GM10248 (cell line): ENCODE measurements at regions not wholly inside any gene's neighbourhood (a gene's known extent, or its start where the extent isn't known, plus 50 kb on each side); places are given as distances from the start of the nearest gene placed in this dataset.

Experiments used
- CTCF ChIA-PET: fragments of 300-600 bp; sonication (Branson Sonifier 250); formaldehyde crosslinking; extraction: SDS; loops from one replicate; lab custom pipeline; 2021; ENCODE audit warnings: antibody characterized with exemption; lab: Yijun Ruan, JAX
- POLR2A ChIA-PET: fragments of 350-650 bp; sonication (Branson Sonifier 250); formaldehyde crosslinking; extraction: SDS; loops from one replicate; lab custom pipeline; 2020; ENCODE audit warnings: antibody characterized with exemption; lab: Yijun Ruan, JAX
- DNase-seq: peaks from one replicate; pipeline ENCODE4 v3.0.0; 2012; ENCODE audit errors: extremely low spot score
- TF ChIP-seq, protein P1 (sequence below): IDR thresholded peaks from 2 replicates; pipeline ENCODE4 v1.5.1; 2012; ENCODE audit warnings: mild to moderate bottlenecking, low read depth; ENCODE audit errors: extremely low read depth, missing control alignments, control extremely low read depth

GRCh38 chr6:28651161-28651560 is 125.5 kb downstream of the GPX5 start:
- TF ChIP-seq, protein P1, sequence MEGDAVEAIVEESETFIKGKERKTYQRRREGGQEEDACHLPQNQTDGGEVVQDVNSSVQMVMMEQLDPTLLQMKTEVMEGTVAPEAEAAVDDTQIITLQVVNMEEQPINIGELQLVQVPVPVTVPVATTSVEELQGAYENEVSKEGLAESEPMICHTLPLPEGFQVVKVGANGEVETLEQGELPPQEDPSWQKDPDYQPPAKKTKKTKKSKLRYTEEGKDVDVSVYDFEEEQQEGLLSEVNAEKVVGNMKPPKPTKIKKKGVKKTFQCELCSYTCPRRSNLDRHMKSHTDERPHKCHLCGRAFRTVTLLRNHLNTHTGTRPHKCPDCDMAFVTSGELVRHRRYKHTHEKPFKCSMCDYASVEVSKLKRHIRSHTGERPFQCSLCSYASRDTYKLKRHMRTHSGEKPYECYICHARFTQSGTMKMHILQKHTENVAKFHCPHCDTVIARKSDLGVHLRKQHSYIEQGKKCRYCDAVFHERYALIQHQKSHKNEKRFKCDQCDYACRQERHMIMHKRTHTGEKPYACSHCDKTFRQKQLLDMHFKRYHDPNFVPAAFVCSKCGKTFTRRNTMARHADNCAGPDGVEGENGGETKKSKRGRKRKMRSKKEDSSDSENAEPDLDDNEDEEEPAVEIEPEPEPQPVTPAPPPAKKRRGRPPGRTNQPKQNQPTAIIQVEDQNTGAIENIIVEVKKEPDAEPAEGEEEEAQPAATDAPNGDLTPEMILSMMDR, result no peak
- POLR2A ChIA-PET, result no interaction called here
- DNase-seq, result no peak
- CTCF ChIA-PET, result interaction anchor here (1.1 to 1.3 kb wide), 2 partner anchors 13 to 18 kb away, joined by 3 read pairs; no protein-coding TSS in a partner anchor

GRCh38 chr6:28653876-28654275 is 128.2 kb downstream of the GPX5 start:
- POLR2A ChIA-PET, result interaction anchor here (0.6 kb wide), 2 partner anchors 19 to 304 kb away, joined by 3 read pairs; no protein-coding TSS in a partner anchor
- CTCF ChIA-PET, result no interaction called here

DNA sequence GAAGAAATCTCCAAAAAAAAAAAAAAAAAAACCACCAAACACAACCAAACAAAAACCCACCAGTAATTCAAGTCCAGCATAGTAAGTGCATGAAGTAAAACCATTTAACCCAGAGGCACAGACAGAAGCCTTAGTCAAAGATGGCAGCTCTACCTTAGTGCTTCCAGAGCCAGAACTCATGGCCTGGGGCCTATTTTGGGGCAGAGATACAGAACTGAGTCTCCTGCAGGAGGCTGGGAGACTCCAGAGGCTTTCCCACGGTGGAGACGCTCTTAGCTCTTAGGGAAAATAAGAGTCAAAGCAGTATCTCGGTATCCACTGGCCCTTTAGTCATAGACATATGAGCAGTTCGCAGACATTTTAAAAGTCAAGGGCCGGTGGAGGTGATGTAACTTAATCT is 129.5 kb downstream of the GPX5 start:
- DNase-seq, result no peak
- ChIA-PET POLR2A (no interaction called here), CTCF (no interaction called here)
- TF ChIP-seq, protein P1, result no peak

More at GRCh38 chr6:28653876-28654275, 128.2 kb downstream of the GPX5 start:
- DNase-seq, result no peak
- TF ChIP-seq, protein P1, result no peak

- CTCF ChIA-PET, result no interaction called here
- TF ChIP-seq, protein P1, result no peak
- POLR2A ChIA-PET, result interaction anchor here (0.6 kb wide), 1 partner anchor 329 kb away, joined by 3 read pairs; no protein-coding TSS in a partner anchor
- no peak for DNase-seq
Measured at GRCh38 chr6:28656715-28657114, 131.0 kb downstream of the GPX5 start.

- no peak for DNase-seq
- POLR2A ChIA-PET, result no interaction called here
- TF ChIP-seq, protein P1, result no peak
- CTCF ChIA-PET, result no interaction called here
Measured at GRCh38 chr6:28657381-28657768, 131.7 kb downstream of the GPX5 start.

DNA sequence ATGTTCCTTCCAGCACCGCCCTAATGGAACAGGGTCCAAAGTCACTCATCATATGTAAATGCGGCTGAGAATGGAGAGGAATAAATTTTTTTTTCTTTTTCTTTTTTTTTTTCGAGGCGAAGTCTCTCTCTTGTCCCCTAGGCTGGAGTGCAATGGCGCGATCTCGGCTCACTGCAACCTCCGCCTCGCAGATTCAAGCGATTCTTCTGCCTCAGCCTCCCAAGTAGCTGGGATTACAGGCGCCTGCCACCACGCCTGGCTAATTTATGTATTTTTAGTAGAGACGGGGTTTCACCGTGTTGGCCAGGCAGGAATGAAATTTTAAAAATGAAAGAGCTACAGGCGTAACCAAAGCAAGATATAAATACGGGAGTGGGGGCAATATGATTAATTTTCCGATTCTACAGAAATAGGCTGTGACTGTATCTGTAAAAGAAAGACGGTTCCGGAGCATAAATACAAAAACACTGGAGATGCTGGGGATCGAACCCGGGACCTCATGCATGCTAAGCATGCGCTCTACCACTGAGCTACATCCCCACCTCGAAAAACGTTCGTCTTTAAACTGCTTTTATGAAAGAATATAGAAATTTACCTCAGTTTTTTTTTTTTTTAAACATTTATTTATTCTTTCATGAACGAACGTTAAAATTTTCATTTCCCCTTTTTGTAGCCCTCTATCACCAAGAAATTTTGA is 132.2 kb downstream of the GPX5 start:
- CTCF ChIA-PET, result interaction anchor here (0.9 kb wide), 1 partner anchor 9 kb away, joined by 4 read pairs; no protein-coding TSS in a partner anchor
- DNase-seq, result peak; percentile 61
- POLR2A ChIA-PET, result no interaction called here
- TF ChIP-seq, protein P1, result no peak
